Muscle of back (tissue), 3 donors: ENCODE measurements at regions not wholly inside any gene's neighbourhood (a gene's known extent, or its start where the extent isn't known, plus 50 kb on each side); places are given as distances from the start of the nearest gene placed in this dataset.
"Not testable (repeated sequence)": the region's sequence is repeated elsewhere in the genome, so short reads cannot be mapped to it uniquely, and the experiment has no call there.

Source experiments
- DNase-seq, 3 donors: peaks; one replicate each; pipeline versions ENCODE4 v3.0.0 to v3.0.0-alpha.2; 2013

DNA sequence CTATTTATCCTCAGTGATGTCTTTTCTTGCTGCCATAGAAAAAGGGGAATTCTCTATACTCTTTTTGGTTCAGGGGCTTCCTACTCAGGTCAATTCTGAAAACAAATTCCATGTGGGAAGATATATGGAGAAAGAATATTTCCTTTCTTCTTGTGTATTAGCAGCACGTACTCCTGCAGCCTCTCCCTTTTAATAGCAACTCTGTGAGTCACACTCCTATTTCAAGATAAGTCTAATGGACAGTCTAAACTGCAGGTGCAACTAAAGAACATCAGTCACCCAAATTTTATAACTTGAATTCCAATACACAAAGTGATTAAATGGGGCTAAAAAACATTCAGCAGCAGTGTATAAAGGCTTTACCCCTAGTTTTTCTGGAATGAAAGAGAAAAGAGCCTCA, 942.2 kb downstream of the CNTNAP5 start:
- no peak for DNase-seq

DNA sequence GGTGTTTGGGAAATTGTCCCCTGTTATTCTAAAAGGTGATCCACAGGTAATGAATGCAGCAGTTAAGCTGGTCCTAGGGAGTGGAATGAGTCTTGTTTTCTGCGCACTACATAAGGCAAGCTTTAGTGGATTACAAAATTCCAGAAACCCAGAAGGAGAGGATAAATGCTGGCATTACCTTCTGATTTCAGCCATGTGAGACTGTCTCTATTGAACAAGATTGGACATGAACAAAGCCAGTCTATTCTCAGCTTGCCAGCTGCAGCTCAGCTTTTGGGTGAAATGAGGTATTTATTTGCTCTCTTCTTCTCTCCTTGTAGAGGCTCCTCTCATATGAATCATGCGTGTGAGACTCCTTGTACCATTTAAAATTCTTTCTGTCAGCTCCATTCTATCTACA, 944.9 kb downstream of the CNTNAP5 start:
- no peak for DNase-seq

DNA sequence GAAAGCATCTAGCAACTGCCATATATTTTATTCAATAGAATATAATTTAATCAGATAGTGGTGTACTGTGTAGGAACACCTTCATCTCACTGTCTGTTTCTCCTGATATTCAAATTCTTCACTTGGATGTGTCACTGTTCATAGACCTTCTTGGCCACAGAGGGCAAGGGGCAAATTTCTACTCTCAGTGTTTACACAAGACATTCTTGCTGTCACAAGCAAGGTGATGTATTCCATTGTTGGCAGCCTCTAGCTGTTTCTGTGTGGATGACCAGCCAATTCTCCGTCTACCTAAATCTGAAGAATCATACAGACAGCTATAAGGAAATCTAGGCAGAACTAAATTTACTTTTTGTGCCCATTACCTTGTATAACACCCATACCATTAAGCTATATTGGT, 948.3 kb downstream of the CNTNAP5 start:
- DNase-seq, result no peak

GRCh38 chr2:124975224-124975623, 950.1 kb downstream of the CNTNAP5 start:
- DNase-seq, result no peak

DNA sequence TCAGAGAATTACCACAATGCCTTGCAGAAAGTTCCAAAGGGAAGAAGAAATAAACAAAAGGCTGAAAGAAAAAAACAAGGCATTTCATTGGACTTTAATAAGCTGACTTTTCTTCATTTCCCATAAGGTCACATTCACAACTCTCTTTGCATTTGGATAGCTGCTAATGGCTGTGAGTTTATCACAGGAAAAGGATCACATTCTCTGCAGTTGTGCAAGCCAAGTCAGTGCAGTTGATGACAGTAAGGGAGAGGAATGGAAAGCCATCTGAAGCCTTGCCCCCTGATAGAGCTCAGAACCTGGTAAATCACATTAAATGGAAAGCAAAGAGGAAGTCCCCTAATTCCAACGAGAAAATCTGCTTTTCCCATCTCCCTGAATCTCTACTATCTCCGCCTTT, 950.6 kb downstream of the CNTNAP5 start:
- peak in 1 of 3 donors; percentile 5 for DNase-seq

DNA sequence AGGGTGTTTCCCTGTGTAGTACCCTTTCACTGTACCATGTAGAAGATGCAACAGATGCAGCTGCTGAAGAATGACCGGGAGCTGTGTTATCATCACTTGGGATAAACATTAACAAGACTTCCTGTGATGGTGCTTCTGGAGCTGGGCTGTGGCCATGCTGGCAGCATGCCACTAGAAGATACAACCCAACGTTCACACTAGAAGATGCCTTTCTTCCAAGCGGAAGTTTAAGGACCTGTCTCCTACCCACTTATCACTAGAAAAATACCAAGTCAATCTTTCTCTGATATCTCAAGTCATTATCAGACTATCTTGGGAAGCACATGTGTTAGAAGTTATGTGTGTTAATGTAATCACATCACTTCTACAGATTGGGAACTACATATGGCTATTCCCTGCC, 953.5 kb downstream of the CNTNAP5 start:
- DNase-seq, result no peak

- DNase-seq, result peak in 1 of 3 donors; percentile 11
Observed at GRCh38 chr2:124983595-124983994, 958.5 kb downstream of the CNTNAP5 start.

DNA sequence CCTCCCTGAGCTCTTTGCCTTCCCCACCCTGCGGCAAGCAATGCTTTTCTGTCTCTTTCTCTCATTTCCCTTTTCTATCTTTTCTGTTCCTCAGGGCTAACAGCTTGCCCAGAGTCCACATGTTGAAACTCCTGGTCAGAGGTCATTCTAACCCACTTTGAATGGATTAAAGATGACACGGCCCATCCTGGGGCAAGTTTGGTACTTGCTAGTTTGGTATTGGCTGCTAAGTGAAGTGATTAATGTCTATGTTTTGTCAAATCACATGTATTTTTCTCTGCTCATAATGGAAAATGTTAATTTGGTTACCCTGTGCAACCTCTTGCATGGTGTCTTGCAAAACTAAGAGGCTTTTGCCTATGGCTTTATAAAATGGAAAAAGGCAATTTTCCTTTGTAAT, 960.2 kb downstream of the CNTNAP5 start:
- DNase-seq, result no peak

DNA sequence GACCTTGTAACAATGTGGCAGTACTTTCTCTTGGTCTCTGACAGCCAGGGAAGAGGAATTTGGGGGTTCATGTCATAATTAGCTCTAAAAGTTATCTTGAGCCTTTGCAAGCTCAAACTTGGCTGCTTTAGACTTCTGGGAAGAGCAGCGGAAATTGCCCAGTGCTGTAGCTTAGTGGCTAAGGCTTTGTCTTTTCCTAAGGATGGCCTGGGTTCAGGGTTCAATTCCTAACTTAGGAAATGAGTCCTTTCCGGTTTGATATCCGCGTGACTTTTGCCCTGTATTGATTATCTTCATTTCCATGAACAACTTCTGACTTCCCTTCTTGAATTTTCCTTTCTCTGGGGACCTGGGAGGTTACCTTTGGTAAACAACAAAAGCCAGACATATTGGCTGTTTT, 961.0 kb downstream of the CNTNAP5 start:
- no peak for DNase-seq

- DNase-seq, result not testable (repeated sequence)
Observed at GRCh38 chr2:124986870-124987269, 961.8 kb downstream of the CNTNAP5 start.

DNA sequence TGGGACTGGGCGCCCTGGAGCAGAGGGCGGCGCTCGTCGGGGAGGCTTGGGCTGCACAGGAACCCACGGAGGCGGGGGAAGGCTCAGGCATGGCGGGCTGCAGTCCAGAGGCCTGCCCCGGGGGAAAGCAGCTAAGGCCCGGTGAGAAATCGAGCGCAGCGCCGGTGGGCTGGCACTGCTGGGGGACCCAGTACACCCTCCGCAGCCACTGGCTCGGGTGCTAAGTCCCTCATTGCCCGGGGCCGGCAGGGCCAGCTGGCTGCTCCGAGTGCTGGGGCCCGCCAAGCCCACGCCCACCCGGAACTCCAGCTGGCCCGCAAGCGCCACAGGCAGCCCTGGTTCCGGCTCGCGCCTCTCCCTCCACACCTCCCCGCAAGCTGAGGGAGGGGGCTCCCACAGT, 962.3 kb downstream of the CNTNAP5 start:
- DNase-seq, result not testable (repeated sequence)

GRCh38 chr2:124988111-124988510, 963.0 kb downstream of the CNTNAP5 start:
- no peak for DNase-seq

GRCh38 chr2:124988794-124989193, 963.7 kb downstream of the CNTNAP5 start:
- no peak for DNase-seq

DNA sequence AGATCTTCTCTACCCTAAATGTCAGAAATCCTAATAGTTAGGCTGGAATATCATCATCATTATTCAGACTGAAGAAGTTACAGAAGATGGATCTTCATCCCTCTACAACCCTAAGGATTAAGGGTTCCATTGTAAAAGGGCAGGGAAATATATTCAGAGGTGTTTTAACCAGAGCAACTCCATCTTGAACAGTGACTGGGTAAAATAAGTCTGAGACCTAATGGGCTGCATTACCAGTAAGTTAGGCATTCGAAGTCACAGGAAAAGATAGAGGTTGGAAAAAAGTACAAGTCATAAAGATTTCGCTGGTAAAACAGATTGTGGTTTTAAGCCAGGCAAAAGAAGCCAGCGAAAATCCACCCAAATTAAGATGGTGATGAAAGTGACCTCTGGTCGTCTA, 968.7 kb downstream of the CNTNAP5 start:
- DNase-seq, result no peak

- no peak for DNase-seq
Observed at GRCh38 chr2:124995185-124995912, 970.3 kb downstream of the CNTNAP5 start.

GRCh38 chr2:124996406-124996805, 971.3 kb downstream of the CNTNAP5 start:
- no peak for DNase-seq

- no peak for DNase-seq
Observed at GRCh38 chr2:124999906-125000305, 974.8 kb downstream of the CNTNAP5 start.

DNA sequence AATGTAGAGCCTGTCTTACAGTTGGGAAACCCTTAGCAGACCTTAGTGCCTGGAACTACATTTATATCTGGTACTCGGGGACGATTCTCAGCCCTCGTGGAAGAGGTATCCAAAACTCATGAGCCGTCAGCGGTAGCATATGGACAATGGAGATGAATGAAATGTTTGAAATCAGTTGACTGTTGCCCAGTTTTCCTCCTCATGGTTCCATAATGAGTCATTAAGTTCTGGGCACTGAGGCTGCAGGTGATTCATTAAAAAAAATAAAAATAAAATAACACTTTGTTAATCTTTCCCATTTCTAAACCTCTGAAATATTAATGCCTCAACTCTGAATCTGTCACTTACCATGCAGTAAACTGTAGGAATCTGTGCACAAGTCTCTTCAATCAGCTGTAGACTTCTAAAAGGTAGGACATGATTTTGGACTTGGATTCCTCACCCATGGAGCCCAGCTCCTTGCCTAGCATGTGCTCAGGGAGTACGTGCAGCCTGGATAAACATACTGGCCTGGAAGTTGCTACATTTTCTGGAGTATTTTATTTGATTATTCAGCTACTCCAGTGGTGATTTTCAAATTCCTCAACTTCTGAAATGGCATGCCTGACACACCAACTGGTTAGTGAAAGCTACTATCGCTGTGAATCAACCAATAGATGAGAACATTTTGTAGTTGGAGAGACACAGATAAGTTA, 979.2 kb downstream of the CNTNAP5 start:
- DNase-seq, result no peak

GRCh38 chr2:125006676-125007075, 981.6 kb downstream of the CNTNAP5 start:
- DNase-seq, result no peak

GRCh38 chr2:125028721-125029120, 1003.6 kb downstream of the CNTNAP5 start:
- DNase-seq, result not testable (repeated sequence)

GRCh38 chr2:125033871-125034270, 1008.8 kb downstream of the CNTNAP5 start:
- no peak for DNase-seq

DNA sequence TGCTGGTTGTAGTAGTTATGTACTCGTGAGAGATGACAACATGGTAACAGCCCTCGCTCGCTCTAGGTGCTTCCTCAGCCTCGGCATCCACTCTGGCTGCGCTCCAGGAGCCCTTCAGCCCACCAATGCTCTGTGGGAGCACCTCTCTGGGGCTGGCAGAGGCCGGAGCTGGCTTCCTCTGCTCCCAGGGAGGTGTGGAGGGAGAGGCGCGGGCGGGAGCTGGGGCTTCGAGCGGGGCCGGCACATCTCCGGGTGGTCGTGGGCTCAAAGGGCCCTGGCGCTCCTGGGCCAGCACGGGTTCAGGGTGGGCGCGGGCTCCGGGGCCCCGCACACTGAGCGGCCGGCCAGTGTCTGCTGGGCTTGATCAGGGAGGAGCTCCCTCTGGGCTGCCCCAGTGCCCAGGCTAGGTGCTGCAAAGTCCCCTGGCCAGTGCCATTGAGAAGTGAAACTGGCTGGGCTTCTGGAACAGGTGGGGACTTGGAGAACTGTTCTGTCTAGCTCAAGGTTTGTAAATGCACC, 1012.1 kb downstream of the CNTNAP5 start:
- DNase-seq, result no peak

GRCh38 chr2:125041846-125042245, 1016.8 kb downstream of the CNTNAP5 start:
- DNase-seq, result no peak
